ENCODE measurements at regions not wholly inside any gene's neighbourhood (a gene's known extent, or its start where the extent isn't known, plus 50 kb on each side); places are given as distances from the start of the nearest gene placed in this dataset.
"Not testable (repeated sequence)": the region's sequence is repeated elsewhere in the genome, so short reads cannot be mapped to it uniquely, and the experiment has no call there.

DNA sequence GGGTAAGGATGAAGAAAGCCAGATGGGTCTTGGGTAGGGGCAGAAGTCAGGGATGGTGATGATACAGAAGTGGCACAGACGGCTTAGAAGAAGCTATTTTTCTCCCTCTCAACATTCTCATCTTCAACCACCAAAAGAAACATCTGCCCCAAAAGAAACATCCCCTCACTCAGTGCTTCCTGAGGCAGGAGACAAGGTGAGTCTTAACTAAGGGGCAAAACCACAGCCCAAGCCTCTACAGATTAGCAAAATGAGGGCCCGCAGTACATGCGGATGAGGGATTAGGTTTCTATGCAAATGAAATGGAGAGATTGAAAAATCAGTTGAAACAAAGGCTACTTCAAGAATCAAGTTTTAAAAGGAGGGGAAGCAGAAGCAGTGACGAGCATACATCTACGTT, 241.3 kb upstream of the CCDC196 start:
- H3K27me3 Mint-ChIP-seq, result no peaks in the 10 kb centered on the region
- H3K9me3 Mint-ChIP-seq, result no peaks in the 10 kb centered on the region
- no peak for DNase-seq
- ATAC-seq, result no peak
- no peaks in the 10 kb centered on the region for H3K36me3 Mint-ChIP-seq (ENCODE audit: low read depth)
- H3K4me3 Mint-ChIP-seq, result no peak overlapping the region
- H3K4me1 Mint-ChIP-seq, result no peaks in the 10 kb centered on the region
- no peak overlapping the region for H3K27ac Mint-ChIP-seq

GRCh38 chr14:66247662-66248193, 238.4 kb upstream of the CCDC196 start:
- Mint-ChIP-seq H3K4me1 (no peaks in the 10 kb centered on the region), H3K27ac (no peak overlapping the region), H3K36me3 (ENCODE audit: low read depth) (no peaks in the 10 kb centered on the region), H3K4me3 (no peak overlapping the region), H3K27me3 (no peaks in the 10 kb centered on the region), H3K9me3 (no peaks in the 10 kb centered on the region)
- no peak for DNase-seq
- ATAC-seq, result no peak

GRCh38 chr14:66248256-66248655, 237.9 kb upstream of the CCDC196 start:
- Mint-ChIP-seq H3K27me3 (no peaks in the 10 kb centered on the region), H3K9me3 (no peaks in the 10 kb centered on the region), H3K36me3 (ENCODE audit: low read depth) (no peaks in the 10 kb centered on the region), H3K4me1 (no peaks in the 10 kb centered on the region), H3K4me3 (no peak overlapping the region), H3K27ac (no peak overlapping the region)
- DNase-seq, result no peak
- ATAC-seq, result no peak

GRCh38 chr14:66249544-66249943, 236.6 kb upstream of the CCDC196 start:
- Mint-ChIP-seq H3K4me3 (no peak overlapping the region), H3K9me3 (no peaks in the 10 kb centered on the region), H3K36me3 (ENCODE audit: low read depth) (no peaks in the 10 kb centered on the region), H3K4me1 (no peaks in the 10 kb centered on the region), H3K27ac (no peak overlapping the region), H3K27me3 (no peaks in the 10 kb centered on the region)
- no peak for DNase-seq
- no peak for ATAC-seq

GRCh38 chr14:66254038-66254437, 232.1 kb upstream of the CCDC196 start:
- Mint-ChIP-seq H3K27me3 (no peaks in the 10 kb centered on the region), H3K9me3 (no peaks in the 10 kb centered on the region), H3K4me3 (no peak overlapping the region), H3K27ac (no peak overlapping the region), H3K36me3 (ENCODE audit: low read depth) (no peaks in the 10 kb centered on the region), H3K4me1 (no peaks in the 10 kb centered on the region)
- ATAC-seq (no peak), DNase-seq (no peak)

DNA sequence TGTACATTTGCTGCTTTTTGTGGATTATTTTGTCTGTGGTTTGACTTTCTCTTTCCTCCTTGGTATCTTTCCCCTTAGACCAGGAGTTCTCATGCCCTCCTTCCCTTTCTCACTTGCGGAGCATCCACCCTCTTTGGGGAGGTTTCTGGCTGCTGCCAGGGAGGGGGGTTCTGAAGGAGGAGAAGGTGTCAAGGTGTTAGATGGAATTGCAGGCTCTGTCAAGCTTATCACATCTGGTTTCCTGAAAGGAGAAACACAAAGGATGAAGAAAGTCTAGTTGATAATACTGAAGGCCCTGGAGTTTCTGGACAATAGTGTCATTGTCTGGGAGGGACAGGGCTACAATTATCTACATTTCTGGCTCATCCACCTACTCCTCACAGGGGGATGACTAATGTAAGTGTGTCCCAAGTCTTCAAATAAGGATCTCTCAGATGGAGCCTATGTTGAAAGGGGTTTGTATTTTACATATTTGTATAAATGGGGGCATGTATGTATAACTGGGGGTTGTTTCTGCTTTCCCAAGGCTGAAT, 217.3 kb upstream of the CCDC196 start:
- DNase-seq, result no peak
- H3K27me3 Mint-ChIP-seq, result peaks cover 2% of the 10 kb centered on the region

DNA sequence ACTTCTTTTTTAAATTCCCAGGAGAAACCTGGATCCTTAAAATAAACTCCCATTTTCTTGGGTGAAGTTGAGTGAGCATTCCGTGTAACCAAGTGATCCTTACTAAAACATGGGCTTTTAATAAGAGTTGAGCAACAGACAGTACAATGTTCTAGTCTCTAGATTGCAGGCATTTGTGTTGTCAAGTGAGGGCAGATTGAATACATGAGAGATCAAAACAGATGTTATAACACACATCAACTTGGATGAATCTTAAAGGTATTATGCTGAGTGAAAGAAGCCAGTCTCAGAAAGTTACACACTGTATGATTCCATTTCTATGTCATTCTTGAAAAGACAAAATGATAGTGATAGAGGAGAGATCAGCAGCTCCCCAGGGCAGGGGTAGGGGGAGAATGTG, 213.9 kb upstream of the CCDC196 start:
- H3K27me3 Mint-ChIP-seq, result peaks cover 2% of the 10 kb centered on the region
- no peak overlapping the region for H3K4me3 Mint-ChIP-seq
- DNase-seq, result no peak
- no peaks in the 10 kb centered on the region for H3K9me3 Mint-ChIP-seq
- ATAC-seq, result no peak
- no peak overlapping the region for H3K27ac Mint-ChIP-seq
- H3K4me1 Mint-ChIP-seq, result no peaks in the 10 kb centered on the region
- no peaks in the 10 kb centered on the region for H3K36me3 Mint-ChIP-seq (ENCODE audit: low read depth)

More for the DNA sequence above, 217.3 kb upstream of the CCDC196 start:
- Mint-ChIP-seq H3K9me3 (no peaks in the 10 kb centered on the region), H3K4me3 (no peak overlapping the region), H3K4me1 (no peaks in the 10 kb centered on the region), H3K36me3 (ENCODE audit: low read depth) (no peaks in the 10 kb centered on the region), H3K27ac (no peak overlapping the region)
- ATAC-seq, result no peak

DNA sequence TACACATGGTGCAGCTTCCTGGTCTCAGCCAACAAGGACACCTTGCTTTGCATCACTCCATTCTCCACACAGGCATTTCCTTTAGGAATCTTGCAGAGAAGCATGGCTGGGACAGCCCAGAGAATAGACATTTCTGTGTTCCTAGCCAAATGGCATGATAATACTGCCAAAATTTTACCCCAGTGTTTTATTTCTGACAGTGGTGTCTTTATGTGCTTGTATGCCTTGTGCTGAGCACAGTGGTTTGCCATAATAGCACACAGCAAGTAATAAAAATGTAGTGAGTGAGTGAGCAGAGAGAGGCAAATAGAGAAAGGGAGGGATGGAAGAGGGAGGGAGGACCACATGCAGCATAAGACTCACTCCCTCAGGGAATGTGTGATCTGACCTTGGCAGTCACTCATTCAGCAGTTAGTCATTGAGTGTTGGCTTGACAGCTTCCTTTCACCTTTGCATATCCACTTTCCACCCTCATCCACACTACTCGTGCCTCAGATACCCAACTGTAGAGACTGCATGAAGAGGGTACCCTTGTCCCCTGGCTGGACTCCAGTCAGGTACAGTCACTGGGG, 212.8 kb upstream of the CCDC196 start:
- H3K4me3 Mint-ChIP-seq, result no peak overlapping the region
- DNase-seq (no peak), ATAC-seq (no peak)
- peaks cover 2% of the 10 kb centered on the region for H3K27me3 Mint-ChIP-seq
- H3K9me3 Mint-ChIP-seq, result no peaks in the 10 kb centered on the region
- no peaks in the 10 kb centered on the region for H3K36me3 Mint-ChIP-seq (ENCODE audit: low read depth)
- no peak overlapping the region for H3K27ac Mint-ChIP-seq
- no peaks in the 10 kb centered on the region for H3K4me1 Mint-ChIP-seq

DNA sequence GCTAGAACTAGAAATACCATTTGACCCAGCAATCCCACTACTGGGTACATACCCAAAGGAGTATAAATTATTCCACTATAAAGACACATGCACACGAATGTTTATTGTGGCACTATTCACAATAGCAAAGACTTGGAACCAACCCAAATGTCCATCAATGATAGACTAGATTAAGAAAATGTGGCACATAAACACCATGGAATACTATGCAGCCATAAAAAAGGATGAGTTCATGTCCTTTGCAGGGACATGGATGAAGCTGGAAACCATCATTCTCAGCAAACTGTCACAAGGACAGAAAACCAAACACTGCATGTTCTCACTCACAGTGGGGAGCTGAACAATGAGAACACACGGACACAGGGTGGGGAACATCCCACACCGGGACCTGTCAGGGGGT, 207.8 kb upstream of the CCDC196 start:
- peaks cover 11% of the 10 kb centered on the region for H3K9me3 Mint-ChIP-seq
- H3K4me3 Mint-ChIP-seq; ATAC-seq; DNase-seq; H3K27me3 Mint-ChIP-seq; H3K36me3 Mint-ChIP-seq (ENCODE audit: low read depth); H3K27ac Mint-ChIP-seq; H3K4me1 Mint-ChIP-seq: not testable (repeated sequence)

DNA sequence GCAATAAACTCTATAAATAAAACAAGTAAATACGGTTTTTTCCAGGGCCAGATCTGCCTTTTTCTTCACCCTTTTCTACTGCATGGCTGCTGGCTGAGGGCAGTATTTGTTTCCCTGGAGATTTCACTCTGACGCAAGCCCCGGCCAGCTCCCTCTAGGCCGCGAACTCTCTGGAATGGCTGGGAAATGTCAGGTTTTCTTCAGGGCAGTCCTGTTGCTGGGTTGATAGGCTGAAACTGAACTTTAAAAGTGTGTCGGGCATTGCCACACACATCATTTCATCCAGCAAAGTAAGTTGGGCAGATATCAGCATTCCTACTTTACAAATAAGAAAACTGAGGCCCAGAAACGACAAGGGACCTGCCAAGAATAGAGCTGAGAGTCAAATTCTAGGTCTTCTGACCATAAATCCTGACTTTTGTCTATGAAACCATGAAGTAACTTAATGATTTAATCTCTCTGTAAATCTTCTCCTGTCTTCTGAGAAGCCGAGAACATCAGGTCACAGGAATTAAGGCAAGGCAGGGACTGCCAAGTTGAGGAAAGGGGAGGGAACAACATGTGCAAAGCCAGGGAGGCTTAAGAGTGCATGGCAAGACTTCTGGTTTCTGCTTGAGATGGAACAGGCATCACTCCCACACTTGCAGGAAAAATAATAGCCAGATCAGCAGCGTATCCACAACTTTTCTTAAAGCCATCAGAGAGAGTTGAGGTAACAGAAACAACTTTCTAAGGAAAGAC, 205.0 kb upstream of the CCDC196 start:
- H3K36me3 Mint-ChIP-seq (ENCODE audit: low read depth), result no peaks in the 10 kb centered on the region
- H3K4me1 Mint-ChIP-seq, result no peaks in the 10 kb centered on the region
- no peak for DNase-seq
- no peaks in the 10 kb centered on the region for H3K27me3 Mint-ChIP-seq
- H3K27ac Mint-ChIP-seq, result no peak overlapping the region
- peaks cover 11% of the 10 kb centered on the region for H3K9me3 Mint-ChIP-seq
- no peak overlapping the region for H3K4me3 Mint-ChIP-seq
- ATAC-seq, result no peak

- no peaks in the 10 kb centered on the region for H3K36me3 Mint-ChIP-seq (ENCODE audit: low read depth)
- no peak for ATAC-seq
- peaks cover 6% of the 10 kb centered on the region for H3K9me3 Mint-ChIP-seq
- H3K4me1 Mint-ChIP-seq, result no peaks in the 10 kb centered on the region
- no peak for DNase-seq
- no peak overlapping the region for H3K4me3 Mint-ChIP-seq
- no peaks in the 10 kb centered on the region for H3K27me3 Mint-ChIP-seq
- no peak overlapping the region for H3K27ac Mint-ChIP-seq
Measured at GRCh38 chr14:66284346-66284745, 201.8 kb upstream of the CCDC196 start.

DNA sequence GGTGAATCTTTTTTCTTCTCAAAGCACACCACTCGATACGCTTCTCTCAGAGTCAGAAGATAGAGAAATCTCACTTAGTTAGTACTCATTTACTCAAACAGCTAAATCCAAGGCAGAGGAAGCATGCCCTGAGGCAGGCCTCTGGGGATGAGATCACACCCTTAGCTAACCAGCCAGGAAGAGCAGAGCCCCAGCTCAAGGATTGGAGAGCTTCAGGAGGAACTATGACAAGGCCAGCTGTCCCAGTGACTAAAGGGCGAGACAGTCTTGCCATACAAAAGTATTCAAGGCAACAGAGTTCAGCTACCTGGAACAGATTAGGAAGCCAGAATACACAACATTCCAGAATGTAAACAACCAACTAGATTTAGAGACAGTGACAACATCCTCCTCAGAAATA, 197.7 kb upstream of the CCDC196 start:
- Mint-ChIP-seq H3K9me3 (no peaks in the 10 kb centered on the region), H3K4me3 (no peak overlapping the region), H3K36me3 (ENCODE audit: low read depth) (no peaks in the 10 kb centered on the region), H3K27me3 (no peaks in the 10 kb centered on the region), H3K27ac (no peak overlapping the region), H3K4me1 (peaks cover under 1% of the 10 kb centered on the region)
- DNase-seq (no peak), ATAC-seq (no peak)

- H3K27me3 Mint-ChIP-seq, result peaks cover 2% of the 10 kb centered on the region
- H3K4me3 Mint-ChIP-seq, result no peak overlapping the region
- no peak overlapping the region for H3K27ac Mint-ChIP-seq
- no peak for DNase-seq
- no peaks in the 10 kb centered on the region for H3K36me3 Mint-ChIP-seq (ENCODE audit: low read depth)
- no peaks in the 10 kb centered on the region for H3K9me3 Mint-ChIP-seq
- ATAC-seq, result no peak
- peaks cover 5% of the 10 kb centered on the region for H3K4me1 Mint-ChIP-seq
Measured at GRCh38 chr14:66291756-66292155, 194.4 kb upstream of the CCDC196 start.

DNA sequence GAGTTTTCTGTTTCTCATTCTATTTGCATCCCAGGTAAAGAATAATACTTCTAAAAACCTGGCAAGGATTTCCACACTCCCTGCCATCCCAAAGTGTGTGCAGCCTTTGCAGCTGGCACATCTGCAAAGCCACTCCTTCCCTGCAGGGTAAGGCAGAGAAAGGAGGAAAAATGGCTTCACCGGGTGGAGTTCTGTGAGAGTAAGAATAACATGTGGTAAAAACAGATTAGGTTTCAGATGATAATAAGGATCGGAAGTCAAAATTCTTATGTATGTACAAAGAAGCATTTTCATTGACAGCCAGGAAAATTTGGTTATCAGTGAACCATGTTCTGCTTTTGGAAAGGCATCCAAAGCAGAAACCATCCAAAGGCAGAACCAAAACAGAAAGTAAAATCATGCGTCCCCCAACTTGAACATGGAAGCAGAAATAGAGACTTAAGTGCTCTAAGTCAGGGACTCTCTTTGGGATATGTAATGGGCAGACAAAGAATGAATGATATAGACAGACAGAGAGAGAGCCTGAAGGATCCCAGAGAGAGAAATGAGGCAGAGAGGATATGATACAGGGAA, 192.6 kb upstream of the CCDC196 start:
- no peaks in the 10 kb centered on the region for H3K36me3 Mint-ChIP-seq (ENCODE audit: low read depth)
- peaks cover 8% of the 10 kb centered on the region for H3K27me3 Mint-ChIP-seq
- H3K4me3 Mint-ChIP-seq, result no peak overlapping the region
- no peak for ATAC-seq
- DNase-seq, result no peak
- H3K4me1 Mint-ChIP-seq, result peaks cover 5% of the 10 kb centered on the region
- H3K9me3 Mint-ChIP-seq, result peaks cover 10% of the 10 kb centered on the region
- no peak overlapping the region for H3K27ac Mint-ChIP-seq

DNA sequence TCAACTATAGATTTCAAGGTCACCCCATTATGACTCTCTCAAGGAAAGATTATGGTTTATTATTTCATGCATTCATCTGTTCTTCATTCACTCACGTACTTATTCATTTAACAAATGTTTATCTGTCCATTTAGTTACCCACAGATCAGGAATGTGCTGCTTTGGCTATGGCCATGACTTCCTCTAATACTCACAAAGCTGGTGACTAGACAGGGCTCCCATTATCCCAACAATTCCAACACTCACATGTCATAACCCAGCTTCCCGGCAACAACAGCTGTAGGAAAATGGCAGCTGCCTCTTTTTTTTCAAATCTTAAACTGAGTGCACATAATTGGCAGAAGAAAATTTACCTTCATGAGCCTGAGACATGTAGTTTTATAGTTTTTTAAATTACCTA, 190.8 kb upstream of the CCDC196 start:
- peaks cover 8% of the 10 kb centered on the region for H3K27me3 Mint-ChIP-seq
- ATAC-seq (no peak), DNase-seq (no peak)
- H3K4me3 Mint-ChIP-seq, result no peak overlapping the region
- H3K36me3 Mint-ChIP-seq (ENCODE audit: low read depth), result no peaks in the 10 kb centered on the region
- no peak overlapping the region for H3K27ac Mint-ChIP-seq
- peaks cover 5% of the 10 kb centered on the region for H3K4me1 Mint-ChIP-seq
- peaks cover 21% of the 10 kb centered on the region for H3K9me3 Mint-ChIP-seq

All from activated naive CD8-positive, alpha-beta T cell treated with anti-CD3 and anti-CD28 coated beads, Interleukin-2, amount 50 U/mL, for 24 hours (primary cell).